Upper lobe of left lung (tissue), 6 donors: ENCODE measurements at regions not wholly inside any gene's neighbourhood (a gene's known extent, or its start where the extent isn't known, plus 50 kb on each side); places are given as distances from the start of the nearest gene placed in this dataset.

Experiments used
- ATAC-seq, 2 donors: fragments of 200-7000 bp; cut with Tn5 transposase; one replicate each; pipeline ENCODE4 v1.9.1; 2022; ENCODE audit warnings: mild to moderate bottlenecking in 2 of 2, moderate library complexity in 2 of 2; ENCODE audit not compliant: low FRiP score in 2 of 2
- DNase-seq, 2 donors: peaks; one replicate each; pipeline ENCODE4 v3.0.0-alpha.2; 2019 to 2020
- H3K27ac ChIP-seq, 4 donors: fragments of 200-600 bp; sonication (generic); one replicate each; pipeline ENCODE4 v1.5.1; 2016 to 2019
- H3K27me3 ChIP-seq, 4 donors: fragments of 200-600 bp; sonication (generic); one replicate each; pipeline ENCODE4 v1.5.1; 2017 to 2019
- H3K36me3 ChIP-seq, 4 donors: fragments of 200-600 bp; sonication (generic); one replicate each; pipeline ENCODE4 v1.5.1; 2016 to 2019
- H3K4me1 ChIP-seq, 4 donors: fragments of 200-600 bp; sonication (generic); one replicate each; pipeline ENCODE4 v1.5.1; 2018 to 2019
- H3K4me3 ChIP-seq, 4 donors: fragments of 200-600 bp; sonication (generic); one replicate each; pipeline ENCODE4 v1.5.1; 2017 to 2019; ENCODE audit warnings: mild to moderate bottlenecking in 2 of 4, moderate library complexity in 1 of 4
- H3K9me3 ChIP-seq, 4 donors: fragments of 200-600 bp; sonication (generic); one replicate each; pipeline ENCODE4 v1.5.1; 2018 to 2019
- CTCF ChIP-seq, 6 experiments: fragments of 450-650 bp in 4 of 6; fragments of 200-600 bp in 2 of 6; sonication (generic) in 2 of 6; IDR thresholded peaks; one replicate each; pipeline ENCODE4 v1.5.1; 2016 to 2019; ENCODE audit warnings: antibody characterized with exemption in 6 of 6
- EP300 ChIP-seq, 4 donors: sonication (generic); formaldehyde crosslinking; IDR thresholded peaks; one replicate each; pipeline ENCODE4 v1.5.1; 2017; ENCODE audit warnings: antibody characterized with exemption in 4 of 4, control low read depth in 2 of 4
- POLR2A ChIP-seq, 4 donors: fragments of 450-650 bp; IDR thresholded peaks; one replicate each; pipeline ENCODE4 v1.5.1; 2016 to 2017; ENCODE audit warnings: antibody characterized with exemption in 4 of 4, mild to moderate bottlenecking in 2 of 4
- POLR2AphosphoS5 ChIP-seq, 2 donors: sonication (generic); formaldehyde crosslinking; IDR thresholded peaks; one replicate each; pipeline ENCODE4 v1.5.1; 2017; ENCODE audit warnings: antibody characterized with exemption in 2 of 2
- WGBS, 2 donors: methylation state at CpG; one replicate each; pipeline ENCODE4 v1.1.5; 2017 to 2018; 5-methylcytosine and 5-hydroxymethylcytosine counted together
- donor health status: DM: no; HTN: no; CAD: no; lungs with moderate emphysema.
- donor health status: DM: no; HTN: yes; CAD: no; lungs with severe emphysema.

DNA sequence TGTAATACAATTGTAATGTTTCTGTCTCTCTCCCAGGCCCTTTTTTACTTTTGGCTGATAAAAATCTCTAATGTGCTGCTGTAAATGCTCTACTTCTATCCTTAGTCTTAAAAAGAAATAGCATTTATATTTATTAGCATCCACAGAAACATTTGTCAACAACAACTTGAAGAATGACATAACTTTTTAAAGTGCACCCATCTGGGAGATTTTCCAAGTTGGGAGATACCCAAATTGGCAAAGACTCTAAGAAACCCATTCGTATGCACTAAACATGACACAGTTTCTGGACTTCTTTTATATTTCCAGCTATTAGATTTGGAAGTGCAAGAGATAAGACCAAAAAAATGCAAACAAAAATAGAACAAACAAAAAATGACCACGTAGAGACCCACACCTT lies 2287.4 kb upstream of the WWC1 start:
- WGBS, 2 donors: 32 to 44% methylated on average over 2 of the region's 2 CpGs
- no peaks in the 10 kb centered on the region for H3K4me1 ChIP-seq
- DNase-seq: no peak
- no peaks in the 10 kb centered on the region for H3K27me3 ChIP-seq
- no peaks in the 10 kb centered on the region for H3K9me3 ChIP-seq
- no peak for TF ChIP-seq CTCF (IDR thresholded peaks at IDR 0.05)
- no peak for TF ChIP-seq POLR2AphosphoS5 (IDR thresholded peaks at IDR 0.05)
- no peak for TF ChIP-seq POLR2A (IDR thresholded peaks at IDR 0.05)
- no peak for TF ChIP-seq EP300 (IDR thresholded peaks at IDR 0.05)
- no peak overlapping the region for H3K27ac ChIP-seq
- no peak for ATAC-seq
- no peaks in the 10 kb centered on the region for H3K36me3 ChIP-seq
- H3K4me3 ChIP-seq: no peak overlapping the region

DNA sequence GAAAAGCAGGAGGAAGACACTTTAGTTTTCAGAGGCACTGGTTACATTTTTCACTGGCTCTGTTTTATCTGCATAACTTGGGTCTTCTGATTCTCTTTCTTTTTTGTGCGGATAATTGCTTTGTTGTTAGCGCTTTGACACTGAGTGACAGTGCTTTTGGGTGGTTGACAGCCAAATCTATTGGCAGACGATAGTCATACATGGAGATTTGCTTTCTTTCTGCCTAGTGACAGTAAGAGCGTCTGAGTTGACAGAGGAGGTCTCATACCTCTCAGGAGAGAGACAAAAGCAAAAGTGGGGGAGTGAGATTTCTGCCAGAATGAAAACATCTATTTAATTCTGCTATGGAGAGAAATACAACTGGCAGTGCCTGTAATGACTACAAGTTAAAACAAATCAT lies 2278.0 kb upstream of the WWC1 start:
- H3K27ac ChIP-seq: no peak overlapping the region
- no peaks in the 10 kb centered on the region for H3K9me3 ChIP-seq
- TF ChIP-seq POLR2AphosphoS5 (IDR thresholded peaks at IDR 0.05): no peak
- no peak for TF ChIP-seq POLR2A (IDR thresholded peaks at IDR 0.05)
- no peak for TF ChIP-seq CTCF (IDR thresholded peaks at IDR 0.05)
- TF ChIP-seq EP300 (IDR thresholded peaks at IDR 0.05): no peak
- WGBS, 2 donors: 79 to 88% methylated on average over 4 of the region's 4 CpGs
- no peak overlapping the region for H3K4me3 ChIP-seq
- no peaks in the 10 kb centered on the region for H3K27me3 ChIP-seq
- H3K4me1 ChIP-seq: no peaks in the 10 kb centered on the region
- H3K36me3 ChIP-seq: no peaks in the 10 kb centered on the region
- ATAC-seq: no peak
- no peak for DNase-seq

DNA sequence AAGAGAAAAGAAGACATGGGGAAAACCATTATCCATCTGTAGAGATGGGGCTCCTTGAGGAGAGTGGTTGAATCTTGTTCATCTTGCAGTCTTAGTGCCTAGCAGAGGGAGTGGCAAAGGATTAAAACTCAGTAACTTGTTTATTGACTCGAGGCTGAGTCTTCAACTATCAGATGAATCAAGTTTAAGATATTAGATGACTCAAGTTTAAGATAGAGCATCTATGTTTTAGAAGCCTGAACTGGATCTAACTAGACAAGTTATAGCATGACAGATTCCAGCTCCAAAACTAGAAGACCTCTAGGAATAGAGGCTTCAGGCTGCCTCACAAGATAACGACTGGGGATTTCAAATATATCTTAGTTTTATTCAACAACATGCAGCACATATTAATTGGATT lies 2277.2 kb upstream of the WWC1 start:
- H3K9me3 ChIP-seq: no peaks in the 10 kb centered on the region
- H3K4me3 ChIP-seq: no peak overlapping the region
- no peak for TF ChIP-seq EP300 (IDR thresholded peaks at IDR 0.05)
- no peak for TF ChIP-seq POLR2A (IDR thresholded peaks at IDR 0.05)

GRCh38 chr5:166018716-166019115 lies 2272.7 kb upstream of the WWC1 start:
- no peaks in the 10 kb centered on the region for H3K4me1 ChIP-seq
- no peaks in the 10 kb centered on the region for H3K9me3 ChIP-seq
- no peak overlapping the region for H3K27ac ChIP-seq
- no peak overlapping the region for H3K4me3 ChIP-seq
- no peak for ATAC-seq
- no peaks in the 10 kb centered on the region for H3K27me3 ChIP-seq
- 80 to 81% methylated on average over 1 of the region's 1 CpG for WGBS, 2 donors
- TF ChIP-seq EP300 (IDR thresholded peaks at IDR 0.05) (no peak), POLR2AphosphoS5 (IDR thresholded peaks at IDR 0.05) (no peak), POLR2A (IDR thresholded peaks at IDR 0.05) (no peak), CTCF (IDR thresholded peaks at IDR 0.05) (no peak)
- no peaks in the 10 kb centered on the region for H3K36me3 ChIP-seq
- DNase-seq: no peak

More for the DNA sequence above, 2277.2 kb upstream of the WWC1 start:
- 56 to 70% methylated on average over 2 of the region's 2 CpGs for WGBS, 2 donors
- Histone ChIP-seq H3K4me1 (no peaks in the 10 kb centered on the region), H3K36me3 (no peaks in the 10 kb centered on the region), H3K27me3 (no peaks in the 10 kb centered on the region), H3K27ac (no peak overlapping the region)
- DNase-seq (no peak), ATAC-seq (no peak)

DNA sequence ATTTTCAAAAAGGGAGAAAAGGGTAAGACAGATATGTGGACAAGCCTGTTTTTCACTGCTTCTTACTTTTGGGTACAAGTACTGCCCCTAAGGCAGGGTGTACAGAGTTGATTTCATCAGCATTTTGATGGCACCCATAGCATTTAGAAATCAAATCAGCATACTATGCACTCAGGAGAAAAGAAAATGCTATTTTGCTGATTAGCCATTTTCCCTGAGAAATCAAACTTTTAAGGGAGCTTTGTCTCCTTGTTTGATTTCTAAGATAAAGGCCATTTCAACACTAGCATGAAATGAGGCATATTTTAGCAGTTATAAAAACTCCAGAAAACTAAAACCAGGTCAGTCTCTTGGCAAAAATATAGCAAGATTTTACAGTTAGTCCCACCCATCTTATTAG lies 2269.4 kb upstream of the WWC1 start:
- Histone ChIP-seq H3K27me3 (no peaks in the 10 kb centered on the region), H3K9me3 (no peaks in the 10 kb centered on the region), H3K4me1 (no peaks in the 10 kb centered on the region), H3K27ac (no peak overlapping the region), H3K36me3 (no peaks in the 10 kb centered on the region), H3K4me3 (no peak overlapping the region)
- no peak for DNase-seq
- TF ChIP-seq POLR2AphosphoS5 (IDR thresholded peaks at IDR 0.05): no peak
- no peak for TF ChIP-seq POLR2A (IDR thresholded peaks at IDR 0.05)
- TF ChIP-seq CTCF (IDR thresholded peaks at IDR 0.05): no peak
- TF ChIP-seq EP300 (IDR thresholded peaks at IDR 0.05): no peak
- no peak for ATAC-seq
